Natural killer cell (primary cell): ENCODE measurements at regions not wholly inside any gene's neighbourhood (a gene's known extent, or its start where the extent isn't known, plus 50 kb on each side); places are given as distances from the start of the nearest gene placed in this dataset.

ENCODE experiments used
- ATAC-seq, 3 donors: fragments of 150-1000 bp in 2 of 3; fragments of 200-7000 bp in 1 of 3; cut with Tn5 transposase; 1 replicate in 1 of 3; 2 replicates in 2 of 3; pipeline ENCODE4 v1.10.0; 2021; ENCODE audit warnings: mild to moderate bottlenecking in 2 of 3, moderate library complexity in 2 of 3
- DNase-seq, 2 donors: peaks; one replicate each; pipeline versions ENCODE4 v3.0.0 to v3.0.0-alpha.2; 2013 to 2021; ENCODE audit warnings: mixed read lengths in 1 of 2
- H3K27ac ChIP-seq: one replicate; pipeline ENCODE4 v1.5.1; 2013; ENCODE audit warnings: mild to moderate bottlenecking, low read length
- H3K27me3 ChIP-seq: one replicate; pipeline ENCODE4 v1.6.1; 2013; ENCODE audit warnings: low read length; ENCODE audit not compliant: control insufficient read depth, insufficient read depth
- H3K36me3 ChIP-seq: one replicate; pipeline ENCODE4 v1.6.1; 2013; ENCODE audit warnings: low read length; ENCODE audit not compliant: control insufficient read depth, insufficient read depth
- H3K4me1 ChIP-seq: one replicate; pipeline ENCODE4 v1.6.1; 2013; ENCODE audit warnings: low read length; ENCODE audit not compliant: control insufficient read depth, insufficient read depth
- H3K4me3 ChIP-seq: one replicate; pipeline ENCODE4 v1.5.1; 2013; ENCODE audit warnings: low read length
- H3K9me3 ChIP-seq: one replicate; pipeline ENCODE4 v1.6.1; 2013; ENCODE audit warnings: low read length; ENCODE audit not compliant: control insufficient read depth, insufficient read depth
- H3K27ac Mint-ChIP-seq, 2 donors: one replicate each; pipeline ENCODE4 v1.8.0; 2022; ENCODE audit warnings: mild to moderate bottlenecking in 2 of 2, mixed read lengths in 2 of 2, moderate library complexity in 1 of 2
- H3K27me3 Mint-ChIP-seq, 2 donors: one replicate each; pipeline ENCODE4 v1.8.0; 2022; ENCODE audit warnings: low read depth in 2 of 2, mixed read lengths in 2 of 2
- H3K36me3 Mint-ChIP-seq: one replicate; pipeline ENCODE4 v1.8.0; 2022; ENCODE audit warnings: mixed read lengths
- H3K4me1 Mint-ChIP-seq, 2 donors: one replicate each; pipeline ENCODE4 v1.8.0; 2022; ENCODE audit warnings: mixed read lengths in 2 of 2
- H3K4me3 Mint-ChIP-seq: one replicate; pipeline ENCODE4 v1.8.0; 2022; ENCODE audit warnings: mild to moderate bottlenecking, moderate library complexity, mixed read lengths
- H3K9me3 Mint-ChIP-seq, 2 donors: one replicate each; pipeline ENCODE4 v1.8.0; 2022; ENCODE audit warnings: mixed read lengths in 2 of 2
- CTCF ChIP-seq: fragments of 200-600 bp; IDR thresholded peaks from one replicate; pipeline ENCODE4 v1.8.0; 2022; ENCODE audit warnings: antibody characterized with exemption
- WGBS: methylation state at CpG from one replicate; pipeline ENCODE4 v1.1.7; 2013; ENCODE audit warnings: missing lambda C conversion rate; ENCODE audit not compliant: insufficient coverage; 5-methylcytosine and 5-hydroxymethylcytosine counted together
- intact Hi-C: fragments of 100-400 bp; cut with micrococcal nuclease; formaldehyde crosslinking; loops from one replicate; pipeline ENCODE4 v1.14.2; 2022

- Histone ChIP-seq H3K4me1 (no peaks in the 10 kb centered on the region), H3K27me3 (no peaks in the 10 kb centered on the region), H3K4me3 (no peak overlapping the region), H3K27ac (no peak overlapping the region), H3K36me3 (no peaks in the 10 kb centered on the region), H3K9me3 (no peaks in the 10 kb centered on the region)
- Mint-ChIP-seq H3K27ac (no peak overlapping the region), H3K4me3 (no peak overlapping the region), H3K4me1 (no peaks in the 10 kb centered on the region), H3K36me3 (no peaks in the 10 kb centered on the region), H3K27me3 (no peaks in the 10 kb centered on the region), H3K9me3 (peaks cover 6 to 9% of the 10 kb centered on the region in 2 donors)
- no peak for TF ChIP-seq CTCF
- no peak for ATAC-seq
- no peak for DNase-seq
- intact Hi-C loops = no loop called here
Observed at GRCh38 chr1:217014066-217014465, 290.8 kb upstream of the ESRRG start.

- no peak for ATAC-seq
- H3K27ac ChIP-seq = no peak overlapping the region
- peaks cover 4 to 9% of the 10 kb centered on the region in 2 donors for H3K9me3 Mint-ChIP-seq
- H3K27ac Mint-ChIP-seq = no peak overlapping the region
- H3K4me1 Mint-ChIP-seq = no peaks in the 10 kb centered on the region
- no peak for DNase-seq
- no peaks in the 10 kb centered on the region for H3K27me3 Mint-ChIP-seq
- H3K36me3 ChIP-seq = no peaks in the 10 kb centered on the region
- no peak for TF ChIP-seq CTCF
- H3K27me3 ChIP-seq = no peaks in the 10 kb centered on the region
- intact Hi-C loops = no loop called here
- no peaks in the 10 kb centered on the region for H3K9me3 ChIP-seq
- no peaks in the 10 kb centered on the region for H3K36me3 Mint-ChIP-seq
- H3K4me1 ChIP-seq = no peaks in the 10 kb centered on the region
- H3K4me3 Mint-ChIP-seq = no peak overlapping the region
- no peak overlapping the region for H3K4me3 ChIP-seq
Observed at GRCh38 chr1:217012659-217013058, 289.4 kb upstream of the ESRRG start.

GRCh38 chr1:217011097-217011496 is 287.9 kb upstream of the ESRRG start:
- Mint-ChIP-seq H3K4me3 (no peak overlapping the region), H3K9me3 (peaks cover 2 to 7% of the 10 kb centered on the region in 2 donors), H3K4me1 (no peaks in the 10 kb centered on the region)

More at GRCh38 chr1:217011097-217011496, 287.9 kb upstream of the ESRRG start:
- no CpG with 5 or more reads among the region's 1 CpG for WGBS
- H3K27me3 ChIP-seq = no peaks in the 10 kb centered on the region
- intact Hi-C loops = no loop called here
- TF ChIP-seq CTCF = no peak
- no peak for DNase-seq
- H3K9me3 ChIP-seq = no peaks in the 10 kb centered on the region
- H3K4me3 ChIP-seq = no peak overlapping the region
- H3K36me3 Mint-ChIP-seq = no peaks in the 10 kb centered on the region
- H3K27me3 Mint-ChIP-seq = no peaks in the 10 kb centered on the region
- no peak for ATAC-seq
- no peaks in the 10 kb centered on the region for H3K4me1 ChIP-seq
- H3K27ac ChIP-seq = no peak overlapping the region
- H3K36me3 ChIP-seq = no peaks in the 10 kb centered on the region
- H3K27ac Mint-ChIP-seq = no peak overlapping the region
